H1 (cell line): ENCODE measurements at regions not wholly inside any gene's neighbourhood (a gene's known extent, or its start where the extent isn't known, plus 50 kb on each side); places are given as distances from the start of the nearest gene placed in this dataset.

Experiments used
- CTCF ChIA-PET: fragments of 300-600 bp; sonication (Branson Sonifier 250); formaldehyde crosslinking; loops from one replicate; lab custom pipeline; 2021; ENCODE audit not compliant: partially characterized antibody; lab: Charles Lee
- POLR2A ChIA-PET: fragments of 300-600 bp; sonication (Branson Sonifier 250); formaldehyde crosslinking; loops from one replicate; lab custom pipeline; 2021; ENCODE audit warnings: inconsistent platforms; ENCODE audit not compliant: partially characterized antibody; lab: Charles Lee
- DNase-seq, 2 experiments: peaks; one replicate each; pipeline versions ENCODE4 v3.0.0 to v3.0.0-alpha.2; 2010 to 2022; ENCODE audit warnings: low spot score in 2 of 2, low read depth in 1 of 2, mixed read lengths in 1 of 2
- FAIRE-seq: peaks from 2 replicates; lab custom pipeline; 2011; peaks lifted over from hg19 to GRCh38; lab: Jason Lieb, UNC
- H2AFZ ChIP-seq: 2 replicates; pipeline ENCODE4 v1.8.1; 2012; ENCODE audit warnings: low read length, inconsistent platforms
- H2AK5ac ChIP-seq: 2 replicates; pipeline ENCODE4 v1.6.1; 2013; ENCODE audit warnings: low read depth, low read length
- H2BK120ac ChIP-seq: replicated peaks from 2 replicates; pipeline ENCODE3; 2013; ENCODE audit warnings: low read depth, low read length, inconsistent platforms
- H2BK12ac ChIP-seq: 2 replicates; pipeline ENCODE4 v1.6.1; 2013; ENCODE audit warnings: low read depth, low read length
- H2BK15ac ChIP-seq: 2 replicates; pipeline ENCODE4 v1.6.1; 2013; ENCODE audit warnings: low read length
- H2BK20ac ChIP-seq: 2 replicates; pipeline ENCODE4 v1.6.1; 2013; ENCODE audit warnings: low read length
- H2BK5ac ChIP-seq: 2 replicates; pipeline ENCODE4 v1.6.1; 2013; ENCODE audit warnings: low read depth, low read length
- H3K14ac ChIP-seq: 2 replicates; pipeline ENCODE4 v1.6.1; 2013; ENCODE audit warnings: inconsistent platforms; ENCODE audit not compliant: insufficient read length
- H3K18ac ChIP-seq: 2 replicates; pipeline ENCODE4 v1.6.1; 2013; ENCODE audit warnings: low read length; ENCODE audit errors: extremely low read depth
- H3K23ac ChIP-seq: 2 replicates; pipeline ENCODE4 v1.6.1; 2013; ENCODE audit warnings: inconsistent platforms; ENCODE audit not compliant: insufficient read length
- H3K23me2 ChIP-seq: 2 replicates; pipeline ENCODE4 v1.6.1; 2013; ENCODE audit warnings: low read depth, low read length
- H3K27ac ChIP-seq: 2 replicates; pipeline ENCODE4 v1.6.1; 2011; ENCODE audit warnings: low read depth, low read length, inconsistent platforms
- H3K27me3 ChIP-seq, 4 experiments: replicated peaks in 1 of 4; 1 replicate in 1 of 4; 2 replicates in 3 of 4; pipeline versions ENCODE4 v1.6.1 to v1.8.1; 2011 to 2013; ENCODE audit warnings: low read length in 3 of 4, mild to moderate bottlenecking in 3 of 4, inconsistent platforms in 2 of 4, mixed read lengths in 2 of 4, moderate library complexity in 1 of 4; ENCODE audit not compliant: control insufficient read depth in 3 of 4, insufficient read depth in 3 of 4; ENCODE audit errors: extremely low read depth in 1 of 4
- H3K36me3 ChIP-seq, 4 experiments: 2 replicates each; pipeline versions ENCODE4 v1.6.1 to v1.8.1; 2011 to 2013; ENCODE audit warnings: mild to moderate bottlenecking in 4 of 4, low read length in 3 of 4, moderate library complexity in 2 of 4, control low read depth in 1 of 4, inconsistent platforms in 1 of 4; ENCODE audit not compliant: insufficient read depth in 4 of 4, control insufficient read depth in 2 of 4
- H3K4ac ChIP-seq: replicated peaks from 2 replicates; pipeline ENCODE3; 2013; ENCODE audit warnings: low read length, low read depth, mixed read lengths, inconsistent platforms; ENCODE audit not compliant: insufficient read length
- H3K4me1 ChIP-seq, 4 experiments: replicated peaks in 1 of 4; 1 replicate in 1 of 4; 2 replicates in 3 of 4; pipeline versions ENCODE4 v1.6.1 to v1.8.1; 2011 to 2013; ENCODE audit warnings: low read length in 3 of 4, inconsistent platforms in 2 of 4, mixed read lengths in 1 of 4; ENCODE audit not compliant: insufficient read depth in 4 of 4, control insufficient read depth in 3 of 4
- H3K4me2 ChIP-seq, 2 experiments: 2 replicates each; pipeline versions ENCODE4 v1.6.1 to v1.8.1; 2011 to 2013; ENCODE audit warnings: low read depth in 2 of 2, low read length in 2 of 2, control low read depth in 1 of 2, inconsistent platforms in 1 of 2, mild to moderate bottlenecking in 1 of 2; ENCODE audit not compliant: insufficient read depth in 1 of 2
- H3K4me3 ChIP-seq, 4 experiments: fragments of 200-600, 300-600 bp in 1 of 4; sonication (generic), shearing (Covaris generic), sonication (Bioruptor Twin) in 1 of 4; 2 replicates each; pipeline versions ENCODE4 v1.5.1 to v1.8.1; 2011 to 2016; ENCODE audit warnings: low read length in 4 of 4, low read depth in 3 of 4, control low read depth in 2 of 4, inconsistent platforms in 2 of 4, mild to moderate bottlenecking in 2 of 4, mixed read lengths in 1 of 4, moderate library complexity in 1 of 4; ENCODE audit not compliant: insufficient read depth in 2 of 4; ENCODE audit errors: extremely low read depth in 1 of 4
- H3K56ac ChIP-seq: replicated peaks from 2 replicates; pipeline ENCODE3; 2013; ENCODE audit warnings: low read depth, mild to moderate bottlenecking, mixed read lengths, low read length, inconsistent platforms; ENCODE audit not compliant: insufficient read length
- H3K79me1 ChIP-seq: 2 replicates; pipeline ENCODE4 v1.6.1; 2013; ENCODE audit warnings: low read depth, low read length, control low read depth
- H3K79me2 ChIP-seq, 2 experiments: 2 replicates each; pipeline versions ENCODE4 v1.6.1 to v1.8.1; 2012 to 2013; ENCODE audit warnings: low read length in 2 of 2, mild to moderate bottlenecking in 2 of 2, inconsistent platforms in 1 of 2; ENCODE audit not compliant: insufficient read depth in 2 of 2, control insufficient read depth in 1 of 2
- H3K9ac ChIP-seq, 4 experiments: replicated peaks in 1 of 4; 1 replicate in 1 of 4; 2 replicates in 3 of 4; pipeline versions ENCODE4 v1.6.1 to v1.8.1; 2011 to 2013; ENCODE audit warnings: low read depth in 3 of 4, low read length in 3 of 4, control low read depth in 2 of 4, mild to moderate bottlenecking in 2 of 4, moderate library complexity in 2 of 4, inconsistent platforms in 1 of 4; ENCODE audit errors: extremely low read depth in 1 of 4
- H3K9me3 ChIP-seq, 2 experiments: 2 replicates each; pipeline versions ENCODE4 v1.6.1 to v1.8.1; 2012 to 2013; ENCODE audit warnings: mild to moderate bottlenecking in 2 of 2, moderate library complexity in 2 of 2, control low read depth in 1 of 2, inconsistent platforms in 1 of 2, low read depth in 1 of 2, low read length in 1 of 2, mixed read lengths in 1 of 2; ENCODE audit not compliant: insufficient read depth in 2 of 2
- H4K20me1 ChIP-seq, 2 experiments: replicated peaks in 1 of 2; 2 replicates each; pipeline versions ENCODE3 to v1.8.1; 2011 to 2013; ENCODE audit warnings: inconsistent platforms in 2 of 2, low read length in 2 of 2, mild to moderate bottlenecking in 1 of 2; ENCODE audit not compliant: insufficient read depth in 2 of 2, control insufficient read depth in 1 of 2
- H4K5ac ChIP-seq: 2 replicates; pipeline ENCODE4 v1.6.1; 2013; ENCODE audit warnings: low read length, low read depth, mixed read lengths, inconsistent platforms; ENCODE audit not compliant: insufficient read length
- H4K8ac ChIP-seq: 2 replicates; pipeline ENCODE4 v1.8.0; 2013; ENCODE audit warnings: mild to moderate bottlenecking, moderate library complexity, low read length, inconsistent platforms; ENCODE audit not compliant: insufficient read depth; ENCODE audit errors: extremely low read depth
- H4K91ac ChIP-seq: replicated peaks from 2 replicates; pipeline ENCODE3; 2013; ENCODE audit warnings: low read length, mixed read lengths, inconsistent platforms; ENCODE audit not compliant: insufficient read length
- ASH2L ChIP-seq: fragments of 200-600, 300-600 bp; sonication (generic); IDR thresholded peaks from one replicate; pipeline ENCODE4 v1.7.1; 2017; ENCODE audit warnings: low read length
- FOSL1 ChIP-seq: IDR thresholded peaks from 2 replicates; pipeline ENCODE4 v1.6.1; 2011; ENCODE audit warnings: mild to moderate bottlenecking, low read depth, low read length, moderate library complexity; ENCODE audit not compliant: insufficient read depth
- HDAC6 ChIP-seq: IDR thresholded peaks from one replicate; pipeline ENCODE4 v1.7.1; 2012; ENCODE audit warnings: low read depth, mild to moderate bottlenecking, inconsistent platforms, low read length, moderate library complexity
- JUND ChIP-seq: IDR thresholded peaks from 2 replicates; pipeline ENCODE4 v1.6.1; 2011; ENCODE audit warnings: mild to moderate bottlenecking, improper control_type of control experiment, low read length
- KDM1A ChIP-seq: fragments of 200-600, 300-600 bp; sonication (generic); IDR thresholded peaks from 2 replicates; pipeline ENCODE4 v1.7.1; 2016; ENCODE audit warnings: mild to moderate bottlenecking, low read length, borderline replicate concordance
- POLR2A ChIP-seq, 2 experiments: IDR thresholded peaks; 1 replicate in 1 of 2; 2 replicates in 1 of 2; pipeline ENCODE4 v1.6.1; 2011; ENCODE audit warnings: low read depth in 2 of 2, low read length in 2 of 2, mild to moderate bottlenecking in 2 of 2; ENCODE audit errors: control extremely low read depth in 1 of 2
- RBBP5 ChIP-seq: IDR thresholded peaks from 2 replicates; pipeline ENCODE4 v1.7.1; 2012; ENCODE audit warnings: low read depth, mild to moderate bottlenecking, inconsistent platforms, low read length, moderate library complexity, borderline replicate concordance
- RNF2 ChIP-seq: fragments of 200-900, 300-1000 bp; sonication (generic); IDR thresholded peaks from 2 replicates; pipeline ENCODE4 v1.7.1; 2016; ENCODE audit warnings: borderline replicate concordance, low read depth, mild to moderate bottlenecking, antibody characterized with exemption, low read length; ENCODE audit not compliant: poor library complexity, severe bottlenecking; ENCODE audit errors: missing control alignments
- SIN3A ChIP-seq, 2 experiments: IDR thresholded peaks in 1 of 2; conservative IDR thresholded peaks in 1 of 2; 2 replicates each; pipeline ENCODE4 v1.6.1; 2011 to 2012; ENCODE audit warnings: low read length in 2 of 2, improper control_type of control experiment in 1 of 2, low read depth in 1 of 2, mild to moderate bottlenecking in 1 of 2
- SP4 ChIP-seq: IDR thresholded peaks from 2 replicates; pipeline ENCODE4 v1.6.1; 2012; ENCODE audit warnings: low read length, inconsistent platforms
- TAF1 ChIP-seq: IDR thresholded peaks from 2 replicates; pipeline ENCODE4 v1.6.1; 2011; ENCODE audit warnings: mild to moderate bottlenecking, low read depth, low read length
- TCF12 ChIP-seq: IDR thresholded peaks from 2 replicates; pipeline ENCODE4 v1.6.1; 2011; ENCODE audit warnings: low read depth, mild to moderate bottlenecking, low read length
- WGBS, 2 experiments: shearing (Covaris generic) in 1 of 2; methylation state at CpG; one replicate each; pipeline versions ENCODE4 v1.1.6 to v1.1.7; 2013 to 2015; ENCODE audit warnings: low lambda C conversion rate in 2 of 2, mixed read lengths in 2 of 2, inconsistent platforms in 1 of 2, low coverage in 1 of 2, missing lambda C conversion rate in 1 of 2; ENCODE audit not compliant: insufficient replicate concordance in 2 of 2, insufficient coverage in 1 of 2, insufficient read length in 1 of 2; ENCODE audit errors: extremely low coverage in 1 of 2, missing lambda C conversion rate in 1 of 2; 5-methylcytosine and 5-hydroxymethylcytosine counted together
- TF ChIP-seq, protein P1 (sequence below): IDR thresholded peaks from 2 replicates; pipeline ENCODE4 v1.6.1; 2011; ENCODE audit warnings: low read length, improper control_type of control experiment

GRCh38 chr3:146948186-146948585 is 343.0 kb upstream of the PLSCR5 start:
- FAIRE-seq (no peak), DNase-seq (no peak)
- Histone ChIP-seq H2BK120ac (no peak overlapping the region), H4K8ac (no peak overlapping the region), H2BK5ac (no peak overlapping the region), H3K4me1 (no peaks in the 10 kb centered on the region), H3K79me1 (no peaks in the 10 kb centered on the region), H3K27me3 (no peaks in the 10 kb centered on the region), H3K4me3 (no peak overlapping the region), H3K18ac (no peak overlapping the region), H4K20me1 (no peaks in the 10 kb centered on the region), H4K5ac (no peak overlapping the region), H2AK5ac (no peak overlapping the region), H3K56ac (no peak overlapping the region), H3K36me3 (no peaks in the 10 kb centered on the region), H3K9ac (no peak overlapping the region), H4K91ac (no peak overlapping the region), H3K4ac (no peak overlapping the region), H2BK15ac (no peak overlapping the region), H3K23ac (no peak overlapping the region), H3K27ac (no peak overlapping the region), H3K23me2 (no peaks in the 10 kb centered on the region), H2AFZ (no peak overlapping the region), H3K14ac (no peak overlapping the region), H3K9me3 (no peaks in the 10 kb centered on the region), H2BK20ac (no peak overlapping the region), H3K4me2 (no peak overlapping the region), H2BK12ac (no peak overlapping the region), H3K79me2 (no peaks in the 10 kb centered on the region)
- ChIA-PET CTCF (interaction anchor here (1.1 kb wide), 1 partner anchor 18 kb away, joined by 3 read pairs; no protein-coding TSS in a partner anchor), POLR2A (no interaction called here)
- TF ChIP-seq POLR2A (IDR thresholded peaks at IDR 0.05; ENCODE audit: control extremely low read depth in 1 of 2, low read depth in 2 of 2, low read length in 2 of 2) (no peak), HDAC6 (no peak), KDM1A (no peak), TCF12 (no peak), TAF1 (no peak), RNF2 (no peak), FOSL1 (no peak), ASH2L (no peak), JUND (no peak), SIN3A (conservative IDR thresholded peaks at IDR 0.05 in 1 of 2, IDR thresholded peaks at IDR 0.05 in 1 of 2; ENCODE audit: low read depth in 1 of 2, low read length in 2 of 2) (no peak), SP4 (no peak), RBBP5 (no peak)
- TF ChIP-seq, protein P1, sequence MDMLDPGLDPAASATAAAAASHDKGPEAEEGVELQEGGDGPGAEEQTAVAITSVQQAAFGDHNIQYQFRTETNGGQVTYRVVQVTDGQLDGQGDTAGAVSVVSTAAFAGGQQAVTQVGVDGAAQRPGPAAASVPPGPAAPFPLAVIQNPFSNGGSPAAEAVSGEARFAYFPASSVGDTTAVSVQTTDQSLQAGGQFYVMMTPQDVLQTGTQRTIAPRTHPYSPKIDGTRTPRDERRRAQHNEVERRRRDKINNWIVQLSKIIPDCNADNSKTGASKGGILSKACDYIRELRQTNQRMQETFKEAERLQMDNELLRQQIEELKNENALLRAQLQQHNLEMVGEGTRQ: no peak
- WGBS, 2 experiments: 80% methylated on average over 1 of the region's 1 CpG; no CpG with 5 or more reads in 1 of the 2 experiments
